ENCODE measurements at regions not wholly inside any gene's neighbourhood (a gene's known extent, or its start where the extent isn't known, plus 50 kb on each side); places are given as distances from the start of the nearest gene placed in this dataset.
"Not testable (repeated sequence)": the region's sequence is repeated elsewhere in the genome, so short reads cannot be mapped to it uniquely, and the experiment has no call there.

- DNase-seq: no peak
Measured at GRCh38 chr2:167790781-167791450, 456.5 kb downstream of the STK39 start.

GRCh38 chr2:167790189-167790588 lies 457.2 kb downstream of the STK39 start:
- no peak for DNase-seq

GRCh38 chr2:167787562-167787961 lies 459.8 kb downstream of the STK39 start:
- DNase-seq: no peak

GRCh38 chr2:167787021-167787420 lies 460.4 kb downstream of the STK39 start:
- DNase-seq: no peak

GRCh38 chr2:167785606-167786216 lies 461.7 kb downstream of the STK39 start:
- DNase-seq: no peak

DNA sequence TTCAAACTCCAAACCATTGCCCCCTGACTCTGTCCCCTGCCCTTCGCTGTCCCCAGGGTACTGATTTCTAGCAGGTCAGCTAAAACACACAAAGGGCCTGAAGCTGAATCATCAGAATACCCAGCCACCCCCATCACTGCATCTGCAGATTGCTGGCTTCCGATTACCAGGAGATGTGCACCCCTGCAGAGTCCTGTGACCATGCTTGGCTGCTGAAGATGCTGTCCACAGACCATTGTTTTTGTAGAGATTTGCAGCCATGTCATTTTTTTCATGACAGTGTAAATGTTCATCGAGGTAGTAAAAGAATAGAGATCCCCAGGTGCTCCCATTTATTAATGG lies 463.3 kb downstream of the STK39 start:
- DNase-seq: no peak

DNA sequence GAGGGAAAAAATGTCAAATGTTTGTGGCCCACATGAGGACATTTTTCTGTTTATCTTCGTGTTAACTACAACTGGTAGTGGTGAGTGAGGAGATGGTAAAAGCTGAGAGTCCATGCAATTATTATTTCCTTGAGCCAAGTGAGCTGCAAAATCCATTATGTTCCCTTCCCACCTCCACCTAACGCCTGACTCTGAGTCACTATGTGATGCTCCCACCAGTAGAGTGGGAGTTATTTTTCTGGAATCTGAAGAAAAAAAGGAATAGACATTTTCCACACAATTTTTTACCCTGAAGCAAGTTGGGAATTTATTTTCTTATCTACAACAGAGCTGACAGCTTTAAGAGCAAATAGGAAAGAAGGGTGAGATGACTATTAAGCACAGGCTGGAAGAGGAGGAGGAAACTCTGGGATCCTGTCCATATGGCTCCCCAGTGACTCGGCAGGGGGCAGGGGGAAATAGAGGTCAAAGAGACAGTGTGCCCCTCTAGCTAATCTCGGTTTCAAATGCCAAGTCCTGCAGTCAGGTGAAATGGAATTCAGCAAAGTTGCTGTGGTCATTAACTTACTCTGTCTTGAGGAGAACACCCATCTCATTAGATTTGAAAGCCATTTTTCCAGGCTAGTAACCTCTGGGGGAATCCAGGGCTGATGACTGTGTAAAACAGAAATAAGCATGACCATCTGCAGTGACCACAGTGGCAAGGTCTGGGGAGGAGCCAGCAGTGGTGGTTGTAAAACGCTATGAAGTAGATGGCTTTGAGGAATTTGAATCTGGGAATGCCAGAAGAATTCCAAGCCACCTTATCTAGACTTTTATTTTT lies 463.9 kb downstream of the STK39 start:
- DNase-seq: no peak

GRCh38 chr2:167781629-167782028 lies 465.8 kb downstream of the STK39 start:
- not testable (repeated sequence) for DNase-seq

GRCh38 chr2:167776359-167776758 lies 471.0 kb downstream of the STK39 start:
- DNase-seq: no peak

GRCh38 chr2:167771628-167772027 lies 475.8 kb downstream of the STK39 start:
- no peak for DNase-seq

GRCh38 chr2:167769020-167769419 lies 478.4 kb downstream of the STK39 start:
- no peak for DNase-seq

DNA sequence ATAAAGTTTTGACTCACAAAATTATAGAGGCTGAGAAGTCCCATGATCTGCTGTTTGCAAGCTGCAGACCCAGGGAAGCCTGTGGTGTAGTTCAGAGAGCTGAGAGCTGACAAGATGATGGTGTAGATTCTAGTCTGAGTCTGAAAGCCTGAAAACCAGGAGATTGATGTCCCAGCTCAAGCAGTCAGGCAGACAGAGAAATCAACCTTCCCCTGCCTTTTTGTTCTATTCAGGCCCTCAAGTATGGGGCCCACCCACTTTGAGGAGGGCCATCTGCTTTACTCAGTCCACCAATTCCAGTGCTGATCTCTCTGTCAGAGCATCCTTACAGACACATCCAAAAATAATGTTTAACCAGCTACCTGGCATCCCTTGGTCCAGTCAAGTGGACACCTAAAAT lies 479.6 kb downstream of the STK39 start:
- DNase-seq: no peak

GRCh38 chr2:167764772-167765341 lies 482.5 kb downstream of the STK39 start:
- no peak for DNase-seq

- no peak for DNase-seq
Measured at GRCh38 chr2:167761465-167762136, 485.8 kb downstream of the STK39 start.

GRCh38 chr2:167759531-167759930 lies 487.9 kb downstream of the STK39 start:
- DNase-seq: no peak

DNA sequence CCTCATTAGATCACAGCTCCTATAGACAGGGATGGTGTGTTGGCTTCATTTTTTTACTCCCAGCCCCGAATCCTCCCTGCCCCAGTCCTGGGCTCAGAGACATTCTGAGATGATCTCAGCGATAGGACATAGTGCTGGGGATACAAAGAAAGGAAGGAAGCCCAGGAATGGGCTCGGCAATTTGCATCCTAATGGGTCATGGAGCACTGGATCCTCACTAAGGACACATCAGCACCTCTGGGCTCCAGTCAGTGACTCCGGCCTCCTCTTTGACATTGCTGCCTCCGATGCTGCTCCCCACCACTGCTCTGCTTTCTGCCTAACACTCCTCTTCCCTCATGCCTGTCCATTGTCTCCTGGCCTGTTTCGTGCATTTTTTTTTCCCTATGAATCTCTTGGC lies 489.1 kb downstream of the STK39 start:
- DNase-seq: no peak

GRCh38 chr2:167756446-167756845 lies 490.9 kb downstream of the STK39 start:
- DNase-seq: no peak

DNA sequence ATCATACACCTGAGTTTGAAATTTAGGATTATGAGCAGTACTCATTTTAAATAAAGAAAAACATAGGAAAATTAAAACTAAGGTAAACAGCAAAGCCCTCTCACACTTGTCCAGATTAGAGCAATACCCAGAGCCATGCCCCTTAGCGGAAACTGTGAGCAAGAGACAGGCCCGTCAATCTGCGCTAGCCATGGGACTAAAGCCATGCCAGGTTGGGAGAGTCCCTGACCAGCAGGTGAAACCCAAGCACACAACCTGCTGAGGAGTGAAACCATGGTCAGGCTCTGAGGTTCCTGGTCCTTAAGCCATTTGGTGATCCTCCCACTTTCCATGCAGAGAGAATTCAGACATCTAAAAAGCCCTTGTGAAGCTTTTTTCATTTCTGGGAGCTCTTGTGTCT lies 494.3 kb downstream of the STK39 start:
- DNase-seq: no peak

- DNase-seq: no peak
Measured at GRCh38 chr2:167752734-167753133, 494.7 kb downstream of the STK39 start.

DNA sequence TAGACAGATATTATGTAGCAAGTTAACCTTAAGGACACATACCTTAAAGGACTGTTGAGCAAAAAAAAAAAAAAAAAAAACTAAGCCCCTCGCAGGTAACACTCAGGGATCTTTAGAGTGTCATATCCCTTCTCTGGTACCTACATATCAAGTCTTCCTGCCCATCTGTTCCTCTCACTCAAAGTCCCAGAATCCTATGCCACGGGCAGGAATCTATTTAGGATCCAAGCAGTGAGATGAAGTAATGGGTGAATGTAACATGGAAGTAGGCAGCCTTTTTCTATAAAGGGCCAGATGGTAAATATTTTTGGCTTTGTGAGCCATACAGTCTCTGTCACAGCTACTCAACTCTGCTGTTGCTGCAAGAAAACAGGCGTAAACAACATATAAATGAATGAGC lies 496.7 kb downstream of the STK39 start:
- DNase-seq: no peak

- DNase-seq: no peak
Measured at GRCh38 chr2:167749660-167750059, 497.7 kb downstream of the STK39 start.

- no peak for DNase-seq
Measured at GRCh38 chr2:167749016-167749415, 498.4 kb downstream of the STK39 start.

DNA sequence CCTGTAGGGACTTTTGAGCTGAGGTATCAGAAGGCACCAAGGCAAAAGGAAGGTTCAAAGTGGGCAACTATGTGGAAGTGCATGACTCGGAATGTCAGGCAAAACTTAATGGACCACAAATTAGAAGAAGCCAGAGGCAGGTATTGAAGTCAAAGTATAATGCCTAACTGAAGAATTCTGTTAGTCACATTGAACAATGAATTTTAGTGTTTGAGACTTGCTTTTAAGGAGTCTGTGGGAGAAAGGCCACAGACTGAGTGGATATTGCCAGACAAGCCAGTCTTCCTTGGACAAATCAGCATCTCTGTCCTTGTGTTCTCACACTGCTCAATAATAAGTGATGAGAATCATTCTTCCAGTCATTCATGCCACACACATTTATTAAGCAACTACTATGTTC lies 498.9 kb downstream of the STK39 start:
- no peak for DNase-seq
